NCI-H82 treated with DMSO at 0.1 percent for 48 hours (cell line): ENCODE measurements at regions not wholly inside any gene's neighbourhood (a gene's known extent, or its start where the extent isn't known, plus 50 kb on each side); places are given as distances from the start of the nearest gene placed in this dataset.
A peak's percentile ranks its signal among the peaks of the same experiment; 100 is the strongest.

Experiments used
- DNase-seq: peaks from one replicate; lab custom pipeline; 2025; ENCODE audit not compliant: unreplicated experiment; lab: John Stamatoyannopoulos, UW

DNA sequence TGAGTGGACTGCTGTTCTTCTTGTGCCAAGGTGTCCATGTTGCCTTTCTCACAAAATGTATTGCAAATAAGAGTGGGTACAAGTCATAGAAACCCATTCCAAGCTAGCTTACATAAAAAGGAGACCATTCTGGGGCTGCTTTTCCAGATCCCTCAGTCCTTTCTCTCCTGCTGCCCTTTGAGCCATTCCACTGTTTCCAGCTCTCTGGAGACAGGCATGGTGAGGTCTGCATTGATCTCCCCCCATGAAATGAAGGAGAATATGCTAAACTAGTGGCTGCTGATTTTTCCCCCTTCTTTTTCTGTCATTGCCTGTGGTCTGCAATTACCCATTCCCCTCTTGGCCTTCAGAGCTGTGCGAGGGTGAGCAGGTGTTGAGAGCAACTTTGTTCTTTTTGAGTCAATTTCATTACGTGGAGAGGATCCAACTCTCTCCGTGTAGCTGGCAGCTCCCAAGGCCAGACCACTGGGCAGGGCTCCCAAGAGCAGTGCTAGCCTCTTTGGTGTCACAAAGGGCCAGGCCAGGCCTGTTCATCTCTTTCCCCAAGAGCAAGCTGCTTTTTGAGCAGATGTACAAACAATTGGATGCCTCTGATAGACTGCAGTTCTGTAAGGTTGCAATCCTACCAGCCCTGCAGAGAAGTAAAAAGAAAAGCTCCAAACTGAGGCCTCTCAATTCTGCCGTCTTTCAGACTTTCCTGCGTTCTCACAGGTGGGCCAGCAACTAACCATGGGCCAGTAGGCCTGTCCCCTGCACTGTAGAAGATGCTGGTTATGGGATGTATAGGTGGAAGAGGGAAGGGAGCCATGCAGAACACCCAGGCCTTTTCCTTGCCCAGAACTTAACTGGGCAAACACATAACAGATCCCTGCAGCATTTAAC is 96.1 kb upstream of the ARMC2 start:
- DNase-seq: no peak

DNA sequence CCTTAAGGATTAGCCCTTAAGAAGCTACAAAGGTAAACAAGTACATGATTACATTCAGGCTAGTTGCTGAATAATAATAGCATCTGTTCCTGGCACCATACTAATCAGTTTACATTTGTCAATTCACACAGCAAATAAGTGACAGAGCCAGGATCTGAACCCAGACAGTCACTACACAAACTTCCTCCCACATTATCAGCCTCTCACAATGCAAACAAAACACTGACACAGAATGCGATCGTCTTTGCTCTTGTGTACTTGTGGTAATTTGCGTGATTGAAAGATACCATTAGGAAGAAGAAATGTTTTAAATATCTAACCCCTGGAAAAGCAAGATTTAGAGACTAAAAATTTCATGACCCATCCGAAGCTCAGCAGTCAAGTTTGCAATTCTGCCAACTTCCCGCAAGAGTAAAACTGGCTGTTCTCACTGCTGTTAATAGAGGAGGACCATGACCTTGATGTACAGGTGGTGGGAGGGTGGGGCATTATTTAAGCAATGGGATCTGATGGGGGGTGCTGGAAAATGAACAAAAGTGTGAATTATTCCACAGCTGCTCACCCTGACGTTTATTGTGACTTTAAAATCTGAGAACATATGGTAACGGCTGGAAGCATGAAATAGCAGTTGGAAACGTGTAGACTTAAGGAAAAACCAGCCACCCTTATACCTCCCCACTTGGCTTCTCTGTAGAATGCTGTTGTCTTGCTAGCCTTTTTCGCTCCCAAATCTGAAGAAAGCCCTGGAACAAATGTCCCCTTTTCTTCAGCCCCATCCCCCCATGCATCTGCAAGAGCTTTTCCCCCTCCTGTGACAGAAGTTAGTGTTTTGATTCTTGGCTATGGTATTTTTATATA is 95.3 kb upstream of the ARMC2 start:
- DNase-seq: peak; percentile 80

DNA sequence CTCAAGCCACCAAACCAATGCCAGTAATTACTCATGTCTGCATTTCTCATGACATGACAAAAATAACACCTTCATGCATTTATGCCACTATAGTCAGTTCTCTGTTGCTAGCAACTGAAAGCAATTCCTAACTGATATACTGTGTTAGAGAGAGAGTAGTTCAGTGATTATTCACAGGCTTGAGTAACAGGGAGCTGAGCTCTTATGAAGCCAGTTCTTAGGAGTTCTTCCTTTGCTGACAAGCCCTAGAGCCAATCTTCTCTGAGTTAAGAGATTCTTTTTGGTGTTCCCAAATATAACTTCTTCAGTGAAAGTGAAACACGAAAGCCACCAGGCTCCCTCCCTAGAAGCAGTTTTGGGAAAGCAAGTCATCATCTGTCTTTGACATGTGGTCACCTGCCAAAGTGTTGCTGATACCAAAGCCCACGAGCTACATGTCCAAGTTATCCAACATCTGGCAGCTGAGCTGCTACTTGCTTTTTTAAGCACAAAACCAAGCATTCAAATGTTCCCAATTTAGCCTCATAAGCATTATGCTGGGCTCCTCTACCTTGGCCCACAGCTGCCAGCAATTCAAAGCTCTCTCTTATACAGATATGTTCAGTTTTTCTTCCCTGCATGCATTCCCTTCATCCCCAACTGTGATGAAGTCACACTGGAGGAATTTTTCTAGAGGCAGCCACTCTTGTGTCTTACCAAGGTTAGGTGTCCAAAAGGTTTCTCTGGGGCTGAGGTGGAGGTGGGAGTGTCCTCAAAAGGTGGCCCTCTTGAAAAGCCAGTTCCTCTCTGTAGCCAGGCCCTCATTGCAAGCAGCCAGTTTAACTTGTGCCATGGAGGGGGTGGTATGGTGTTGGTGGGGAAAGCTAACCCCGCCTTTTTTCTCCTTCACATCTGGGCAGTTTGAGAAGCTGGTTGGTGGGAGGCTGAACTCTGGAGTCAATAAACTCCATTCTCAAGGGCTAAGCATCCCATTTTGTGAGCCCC is 92.7 kb upstream of the ARMC2 start:
- no peak for DNase-seq

DNA sequence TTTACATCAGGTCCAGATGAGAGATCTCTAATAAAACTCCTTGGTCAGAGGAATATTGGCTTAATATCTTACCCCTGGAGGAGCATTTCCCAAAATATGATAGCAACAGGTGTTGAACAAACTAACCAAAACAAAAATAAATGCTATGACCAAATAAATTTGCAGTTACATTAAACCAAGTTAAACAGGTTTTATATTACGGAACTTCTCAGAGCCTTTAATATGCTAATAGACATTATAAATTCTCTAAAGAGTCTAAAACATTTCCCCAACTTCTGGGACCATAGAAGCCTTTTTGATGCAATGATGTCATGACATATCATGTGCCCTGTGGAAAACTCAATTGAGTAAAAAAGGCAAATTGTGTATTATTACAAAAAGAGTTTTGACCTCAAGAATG is 90.9 kb upstream of the ARMC2 start:
- no peak for DNase-seq

DNA sequence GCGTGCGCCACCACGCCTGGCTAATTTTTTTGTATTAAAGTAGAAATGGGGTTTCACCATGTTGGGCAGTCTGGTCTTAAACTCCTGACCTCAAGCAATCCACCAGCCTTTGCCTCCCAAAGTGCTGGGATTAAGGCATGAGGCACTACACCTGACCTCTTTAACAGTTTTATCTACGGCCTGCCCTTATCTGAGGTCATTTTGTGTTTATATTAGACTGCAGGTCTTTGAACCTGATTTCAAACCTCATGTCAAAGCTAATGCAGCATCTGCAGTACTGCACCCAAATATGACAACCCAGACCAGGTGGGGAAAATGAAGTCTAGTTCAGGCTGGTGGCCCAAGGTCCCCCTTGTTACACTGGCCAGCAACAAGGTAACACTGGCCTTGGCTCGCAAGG is 89.3 kb upstream of the ARMC2 start:
- DNase-seq: no peak

DNA sequence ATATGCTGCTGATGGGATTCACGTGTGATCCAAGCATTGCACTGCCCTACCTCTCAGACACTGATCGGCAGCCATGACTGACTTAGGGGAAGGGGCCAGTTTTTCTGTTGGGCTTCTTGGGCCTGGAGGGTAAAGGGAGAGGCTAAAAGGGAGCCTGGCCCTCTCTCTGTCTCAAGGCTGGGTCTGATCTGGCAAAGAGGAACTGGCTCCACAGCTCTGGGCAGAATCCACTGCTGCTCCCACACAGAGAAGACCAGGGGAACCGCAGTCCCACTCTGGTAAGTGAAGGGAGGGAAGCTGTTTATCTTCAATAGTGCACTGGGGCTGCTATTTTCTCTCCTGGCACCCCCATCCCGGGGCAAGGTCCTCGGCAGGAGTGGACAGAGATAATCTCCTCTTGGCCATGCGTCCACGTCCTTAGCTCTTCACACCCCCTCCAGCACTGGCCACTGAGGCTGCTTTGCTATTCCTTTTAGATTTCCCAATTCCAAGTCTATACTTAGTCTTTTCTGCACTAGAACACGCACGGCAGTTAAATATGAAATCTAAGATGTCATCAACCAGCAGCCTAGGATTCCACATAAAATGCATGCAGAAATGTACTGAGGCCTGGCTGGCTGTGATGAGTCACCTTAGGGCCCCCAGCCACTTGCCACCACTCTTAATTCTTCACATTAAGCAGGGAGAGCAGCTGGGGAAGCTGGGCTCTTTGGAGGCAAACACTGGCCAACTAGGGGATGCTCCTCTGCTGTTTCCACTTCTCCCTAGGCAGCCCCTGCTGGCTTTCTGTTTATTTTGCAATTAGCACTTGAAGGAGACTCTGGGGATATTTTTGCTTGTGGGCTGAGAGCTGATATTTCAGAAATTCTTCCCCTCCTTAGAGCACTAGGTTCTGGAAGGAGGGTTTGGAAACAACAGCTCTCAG is 87.8 kb upstream of the ARMC2 start:
- DNase-seq: no peak

DNA sequence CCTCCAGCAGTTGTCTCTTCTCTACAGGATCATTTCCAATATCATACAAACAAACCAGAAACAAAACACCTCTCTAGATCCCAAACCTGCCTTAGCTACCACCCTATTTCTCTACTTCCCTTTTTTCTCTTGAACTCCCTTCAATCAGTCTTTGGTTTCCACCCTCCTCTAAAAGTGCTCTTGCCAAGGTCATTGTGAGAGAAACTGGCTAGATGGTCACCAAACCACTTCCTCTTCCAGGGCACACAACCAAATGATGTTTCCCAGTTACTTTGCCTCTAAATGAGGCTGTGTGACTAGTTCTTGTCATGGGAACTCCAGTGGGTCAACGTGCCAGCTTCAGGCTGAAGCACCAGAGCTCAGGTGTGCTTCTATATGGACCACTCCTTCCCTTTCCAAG is 85.8 kb upstream of the ARMC2 start:
- no peak for DNase-seq

DNA sequence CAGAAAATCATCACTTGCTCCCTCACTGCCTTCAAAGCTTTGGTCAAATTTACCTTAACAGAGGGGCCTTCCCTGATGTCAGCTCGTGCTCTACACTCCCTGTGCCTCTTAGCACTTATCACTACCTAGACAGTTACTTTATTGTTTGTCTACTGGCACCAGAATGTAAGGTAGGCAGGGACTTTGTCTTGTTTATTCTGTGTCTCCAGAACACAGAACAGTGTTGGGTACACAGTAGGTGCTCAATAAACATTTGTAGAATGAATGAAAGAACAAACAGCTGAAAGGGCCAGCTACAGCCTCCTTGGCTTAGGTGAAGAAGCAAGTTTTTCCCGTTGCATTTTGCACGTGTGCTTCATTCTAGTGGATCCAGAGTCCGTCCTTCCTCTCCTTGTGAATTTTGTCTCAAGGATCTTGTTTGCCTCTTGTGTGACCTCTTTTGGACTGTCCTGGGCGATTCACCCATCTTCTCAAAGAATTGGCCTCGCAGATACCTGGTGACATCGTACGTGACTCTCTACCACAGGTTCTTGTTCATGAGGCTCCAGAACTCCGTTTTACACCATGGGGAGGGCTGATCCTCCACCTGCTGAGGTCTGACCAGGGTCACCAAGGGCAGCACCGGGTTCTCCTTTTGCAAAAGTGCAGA is 84.2 kb upstream of the ARMC2 start:
- DNase-seq: no peak

DNA sequence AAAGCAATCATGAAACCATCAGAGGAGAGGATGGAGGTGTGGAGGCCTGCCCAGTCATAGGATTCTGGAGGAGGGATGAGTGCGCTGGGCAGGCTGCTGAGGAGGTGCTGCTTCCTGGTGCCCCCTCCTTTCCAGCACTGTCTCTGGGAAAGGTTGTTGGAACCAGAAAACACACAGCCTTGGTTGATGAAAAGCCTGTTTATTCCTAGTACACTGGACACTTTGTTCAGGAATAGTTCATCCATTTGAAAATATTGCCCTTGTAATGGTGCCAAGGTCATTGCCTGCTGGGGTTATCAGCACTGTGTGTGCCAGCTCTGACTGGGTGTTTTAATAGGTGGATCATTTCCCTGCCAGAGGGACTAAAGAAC is 83.7 kb upstream of the ARMC2 start:
- DNase-seq: no peak

DNA sequence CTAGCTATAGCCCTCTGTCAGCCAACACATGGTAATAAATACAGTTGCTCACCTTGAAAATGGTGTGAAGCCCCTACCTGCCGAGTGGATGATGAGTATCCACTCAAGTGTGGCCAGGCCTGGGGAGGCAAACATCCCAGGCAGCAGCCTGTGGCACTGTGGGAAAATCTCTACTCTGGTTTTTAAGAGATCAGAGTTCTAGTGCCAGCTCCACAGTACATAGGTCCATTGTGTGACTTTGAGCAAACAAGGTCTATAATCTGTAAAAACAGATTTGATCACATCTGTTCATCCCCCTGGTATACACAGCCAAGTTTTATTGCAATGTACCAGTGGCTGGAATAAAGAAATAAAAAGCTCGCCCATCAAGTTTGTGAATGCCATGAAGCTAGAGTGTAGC is 82.7 kb upstream of the ARMC2 start:
- DNase-seq: no peak

DNA sequence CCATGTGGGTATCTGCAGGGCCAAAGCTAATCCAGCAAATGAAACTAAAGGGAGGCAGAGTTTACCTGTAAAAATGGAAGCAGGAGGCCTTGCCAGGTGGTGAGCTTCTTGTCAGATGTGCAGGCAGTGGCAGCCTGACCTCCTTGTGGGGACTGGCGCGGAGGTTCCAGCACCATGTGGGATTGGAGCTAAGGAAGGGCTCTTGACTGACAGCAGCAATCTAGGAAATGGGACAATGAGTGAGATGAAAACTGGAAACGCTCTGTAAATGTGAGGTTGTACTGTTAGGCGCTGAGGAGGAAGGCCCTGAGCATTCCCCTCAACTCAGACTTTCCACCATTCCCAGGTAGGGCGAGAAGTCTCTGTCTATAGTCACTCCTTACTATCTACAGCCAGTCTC is 81.8 kb upstream of the ARMC2 start:
- DNase-seq: no peak

DNA sequence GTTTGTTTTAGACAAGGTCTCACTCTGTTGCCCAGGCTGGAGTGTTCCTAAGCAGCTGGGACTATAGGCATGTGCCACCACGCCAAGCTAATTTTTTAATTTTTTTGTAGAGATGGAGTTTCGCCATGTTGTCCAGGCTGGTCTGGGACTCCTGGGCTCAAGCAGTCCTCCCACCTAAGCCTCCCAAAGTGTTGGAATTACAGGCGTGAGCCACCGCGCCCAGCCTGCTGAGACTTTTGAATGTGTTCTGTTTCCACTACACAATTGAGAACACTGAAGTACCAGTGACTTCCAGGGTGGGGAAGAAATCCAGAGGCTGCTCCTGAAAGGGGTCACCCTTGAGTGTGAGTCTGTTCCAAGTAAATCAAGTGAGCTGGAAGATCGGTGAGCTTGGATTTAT is 81.3 kb upstream of the ARMC2 start:
- no peak for DNase-seq

DNA sequence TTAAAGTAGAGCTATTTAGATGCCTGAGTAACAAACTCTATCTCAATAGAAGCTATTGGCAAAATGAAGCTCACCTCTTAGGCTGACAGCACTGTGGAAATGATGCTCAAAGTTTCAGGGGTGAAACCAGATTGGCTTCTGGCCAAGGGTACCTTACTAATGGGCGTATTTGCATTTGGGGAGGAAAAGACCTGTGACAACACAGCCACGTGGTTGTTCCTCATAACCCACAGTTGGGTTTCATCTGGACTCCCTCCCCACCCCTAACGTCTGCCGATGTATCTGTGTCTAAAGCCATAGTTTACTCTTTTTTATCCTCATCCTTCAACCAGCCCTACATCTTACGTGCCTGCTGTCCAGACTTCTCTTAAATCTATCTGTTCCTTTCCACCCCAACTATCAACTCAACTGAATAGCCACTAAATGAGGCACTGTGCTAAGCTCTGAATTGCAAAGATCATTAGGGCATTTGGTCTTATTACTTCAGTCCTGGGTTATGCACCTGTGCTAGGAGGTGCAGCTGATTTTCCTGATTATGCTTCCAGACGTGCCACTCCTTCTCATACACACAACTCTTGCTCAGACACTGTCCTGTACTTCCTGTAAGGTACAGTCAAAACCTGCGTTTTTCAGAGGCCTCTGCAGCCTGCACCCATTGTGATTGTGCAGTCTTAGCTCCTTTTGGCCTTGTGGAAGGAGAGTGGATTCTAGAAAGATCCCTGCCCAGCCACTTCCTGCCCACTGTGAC is 80.6 kb upstream of the ARMC2 start:
- DNase-seq: no peak

DNA sequence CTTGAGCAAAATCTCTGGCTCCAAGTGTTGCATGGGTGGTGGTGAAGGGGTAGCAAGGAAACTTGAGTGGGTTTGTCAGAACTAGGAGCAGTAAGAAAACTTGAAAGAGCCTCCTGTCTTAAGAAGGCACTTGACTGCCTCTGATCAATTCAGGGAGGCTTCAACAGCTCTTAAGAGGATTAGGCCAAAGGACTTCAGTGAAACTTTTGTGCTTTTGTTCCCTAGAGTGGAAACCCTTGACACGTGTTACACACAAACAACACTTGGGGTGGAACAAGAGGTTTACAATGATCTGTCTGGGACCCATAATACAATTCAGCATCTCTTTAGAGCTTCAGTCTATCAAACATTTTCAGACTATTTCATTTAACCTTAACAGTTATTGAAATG is 80.1 kb upstream of the ARMC2 start:
- DNase-seq: peak; percentile 6

DNA sequence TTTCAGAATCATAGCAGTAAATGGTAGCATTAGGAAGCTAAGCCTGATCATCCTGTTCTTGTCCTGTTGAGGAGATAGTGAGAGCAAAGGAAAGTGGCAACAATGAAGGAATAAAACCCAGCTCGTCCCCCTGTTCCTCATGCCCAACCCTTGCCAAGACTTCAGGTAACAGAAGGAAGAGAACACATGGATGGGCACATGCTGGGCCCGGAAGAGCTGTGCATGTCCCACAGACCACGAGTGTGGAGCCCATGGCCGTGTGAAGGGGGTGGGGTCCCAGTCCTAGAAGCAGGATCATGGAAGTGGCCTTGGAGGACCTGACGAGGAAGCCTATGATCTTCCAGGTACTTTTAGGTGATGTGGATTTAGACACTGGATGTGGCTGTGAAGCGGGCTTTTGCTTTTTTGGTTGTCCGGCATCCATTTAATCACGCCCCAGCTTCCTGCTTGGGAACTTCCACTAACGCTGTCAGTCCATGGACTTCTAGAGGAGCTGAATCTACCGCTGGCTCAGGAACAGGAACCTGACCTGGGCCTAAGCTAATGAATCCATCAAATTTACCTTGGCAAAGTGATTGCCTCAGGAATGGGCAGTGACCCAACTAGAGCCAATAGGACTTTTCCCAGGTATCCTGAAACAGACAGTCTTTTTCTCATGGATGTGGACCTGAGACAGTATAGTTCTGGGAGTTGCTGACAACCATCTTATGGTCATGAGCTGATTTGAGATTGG is 79.3 kb upstream of the ARMC2 start:
- no peak for DNase-seq

DNA sequence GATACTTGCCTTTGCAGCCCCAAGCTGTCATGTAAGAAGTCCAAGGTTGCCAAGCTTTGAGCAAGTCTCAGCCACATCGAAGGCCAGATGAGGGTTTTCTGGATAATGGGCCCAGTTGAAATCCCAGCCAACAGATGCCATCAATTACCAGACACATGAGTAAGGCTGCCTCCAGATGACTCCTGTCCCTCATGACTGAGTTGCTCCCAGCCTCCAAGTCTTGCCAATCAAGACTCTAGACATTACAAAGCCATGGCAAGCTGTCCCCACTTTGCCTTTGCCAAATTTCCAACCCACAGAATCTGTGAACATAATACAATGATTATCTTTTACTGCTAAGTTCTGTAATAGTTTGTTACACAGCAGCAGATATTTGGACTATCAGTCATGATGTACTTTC is 76.8 kb upstream of the ARMC2 start:
- no peak for DNase-seq

DNA sequence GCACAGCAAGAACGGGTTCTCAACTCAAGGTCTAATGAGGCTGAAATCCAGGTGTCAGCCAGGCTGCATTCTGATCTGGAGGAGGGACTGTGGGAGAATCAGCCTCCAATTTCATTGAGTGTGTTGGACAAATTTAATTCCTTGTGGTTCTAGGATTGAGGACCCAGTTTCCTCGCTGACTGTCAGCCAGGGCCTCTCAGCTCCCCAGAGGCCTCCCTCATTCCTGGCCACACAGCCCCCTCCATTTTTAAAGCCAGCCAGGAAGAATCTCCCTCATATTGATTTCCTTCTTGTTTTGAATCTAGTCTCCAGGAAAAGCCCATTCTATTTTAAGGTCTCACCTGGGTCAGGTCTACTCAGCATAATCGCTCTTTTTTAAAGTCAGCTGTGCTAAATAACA is 73.7 kb upstream of the ARMC2 start:
- DNase-seq: no peak

DNA sequence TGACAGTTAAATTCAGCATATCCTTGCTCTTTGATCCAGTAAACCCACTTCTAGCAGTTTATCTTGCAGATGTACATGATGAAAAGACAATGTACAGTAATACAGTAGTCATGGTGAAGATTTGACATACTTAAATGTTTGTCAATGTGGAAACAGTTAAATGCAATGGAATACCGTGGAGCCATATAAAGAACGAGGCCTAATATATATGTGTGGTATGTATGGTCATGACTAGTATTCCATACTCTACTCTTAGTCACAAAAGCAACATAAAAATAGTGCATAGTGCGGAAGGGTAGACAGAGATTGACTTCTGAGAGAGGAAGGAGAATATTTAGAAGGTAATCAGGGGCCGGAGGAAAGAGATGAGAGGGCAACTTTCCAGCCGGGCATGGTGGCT is 70.7 kb upstream of the ARMC2 start:
- no peak for DNase-seq
